ENCODE measurements at regions not wholly inside any gene's neighbourhood (a gene's known extent, or its start where the extent isn't known, plus 50 kb on each side); places are given as distances from the start of the nearest gene placed in this dataset.

DNA sequence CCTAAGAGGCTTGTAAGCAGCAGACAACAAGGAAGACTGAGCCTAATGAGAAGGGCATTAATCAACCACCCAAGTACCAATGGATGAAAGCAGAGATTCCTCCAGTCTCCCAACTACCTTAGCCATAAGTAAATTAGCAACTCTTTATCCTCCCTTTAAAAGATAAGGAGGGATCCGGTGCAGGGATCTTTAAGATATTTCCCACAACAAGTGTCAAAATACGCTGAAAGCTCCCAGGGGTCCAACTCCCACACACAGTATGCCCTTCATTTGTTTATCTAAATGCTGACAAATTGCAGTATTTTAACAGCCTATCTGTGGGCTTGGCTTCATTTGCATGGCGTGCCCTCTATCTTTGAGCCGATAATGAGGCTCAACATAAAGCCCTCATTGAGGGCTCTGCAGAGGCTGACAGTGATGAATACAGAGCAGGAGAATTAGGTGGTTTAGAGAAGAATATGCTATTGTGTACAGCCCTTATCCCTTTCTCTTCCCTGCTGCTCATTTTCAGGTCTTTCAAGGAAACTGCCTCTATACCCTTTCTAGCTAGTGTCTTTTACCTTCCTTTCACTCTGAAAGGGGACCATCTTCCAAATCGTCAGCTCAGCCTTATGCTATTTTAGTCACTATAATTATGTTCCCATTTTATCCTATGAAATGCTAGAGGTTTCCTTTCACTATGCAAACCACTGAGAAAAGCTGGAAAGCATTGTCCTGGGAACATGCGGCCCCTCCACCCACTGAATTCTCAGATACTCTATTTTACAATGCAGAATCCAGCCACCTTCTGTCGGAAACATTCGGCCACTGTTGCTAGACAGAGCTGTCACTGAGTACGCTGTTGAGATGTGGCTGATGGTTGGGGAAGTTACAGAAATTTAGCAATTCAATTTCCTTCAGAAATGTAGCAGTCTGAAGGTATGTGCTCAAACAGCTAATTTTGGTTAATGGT is 575.2 kb upstream of the JAG1 start:
- Histone ChIP-seq H3K36me3 (ENCODE audit: control insufficient read depth in 1 of 2, insufficient read depth in 2 of 2, low read depth in 1 of 2, low read length in 2 of 2) (no peaks in the 10 kb centered on the region), H3K23ac (ENCODE audit: low read length in 2 of 2) (no peak overlapping the region), H3K4me3 (ENCODE audit: insufficient read depth in 1 of 2, low read depth in 1 of 2, low read length in 2 of 2) (no peak overlapping the region), H3K18ac (ENCODE audit: low read depth in 1 of 2, low read length in 2 of 2) (no peak overlapping the region), H3K27ac (ENCODE audit: low read length, poor library complexity, severe bottlenecking) (no peak overlapping the region), H4K8ac (ENCODE audit: low read length) (no peak overlapping the region), H3K4ac (ENCODE audit: low read depth in 1 of 2, low read length in 2 of 2) (no peak overlapping the region), H2BK15ac (ENCODE audit: low read depth, poor library complexity, severe bottlenecking) (no peak overlapping the region), H2AK5ac (ENCODE audit: low read length, severe bottlenecking) (no peak overlapping the region), H3K4me2 (ENCODE audit: low read length, poor library complexity, severe bottlenecking) (no peak overlapping the region), H3K79me1 (replicated peaks; ENCODE audit: low read length, poor library complexity, severe bottlenecking) (no peaks in the 10 kb centered on the region), H2AFZ (ENCODE audit: low read depth, low read length) (no peak overlapping the region), H3K4me1 (ENCODE audit: control insufficient read depth, insufficient read depth, low read depth, low read length) (no peaks in the 10 kb centered on the region), H2BK5ac (ENCODE audit: low read depth, low read length, poor library complexity, severe bottlenecking) (no peak overlapping the region), H2BK12ac (ENCODE audit: low read length in 2 of 2) (no peak overlapping the region), H3K9me3 (ENCODE audit: control insufficient read depth, low read length) (peaks cover 2% of the 10 kb centered on the region), H2BK120ac (ENCODE audit: low read depth, low read length) (no peak overlapping the region), H3K27me3 (ENCODE audit: control insufficient read depth in 1 of 2, insufficient read depth in 1 of 2, low read length in 2 of 2) (peaks cover 0 to 34% of the 10 kb centered on the region in 2 experiments), H3K9ac (ENCODE audit: low read length) (no peak overlapping the region), H3K14ac (ENCODE audit: low read length in 2 of 2) (no peak overlapping the region), H4K91ac (ENCODE audit: low read length) (no peak overlapping the region)
- WGBS, result 38% methylated on average over 9 of the region's 9 CpGs
- no peak for DNase-seq

DNA sequence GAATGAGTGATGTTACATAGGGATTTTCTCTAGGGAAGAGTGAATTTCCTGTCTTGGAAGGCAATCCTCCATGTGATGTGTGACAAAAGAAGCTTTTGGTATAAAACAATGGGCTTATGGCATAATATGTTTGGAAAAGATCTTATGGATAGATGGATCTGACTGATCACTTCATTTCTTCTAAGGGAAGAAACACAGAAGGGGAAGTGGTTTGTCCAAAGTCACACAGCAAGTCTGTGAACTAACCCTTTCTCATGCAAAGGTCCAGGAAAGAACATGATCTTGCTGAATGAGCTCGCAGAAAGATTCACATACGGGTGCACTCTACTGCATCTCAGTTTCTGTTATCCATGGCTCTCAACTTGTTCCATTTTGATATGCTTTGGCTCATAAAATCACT is 575.9 kb upstream of the JAG1 start:
- no peaks in the 10 kb centered on the region for H3K4me1 ChIP-seq (ENCODE audit: control insufficient read depth, insufficient read depth, low read depth, low read length)
- no peak overlapping the region for H4K91ac ChIP-seq (ENCODE audit: low read length)
- H3K4ac ChIP-seq (ENCODE audit: low read depth in 1 of 2, low read length in 2 of 2), result no peak overlapping the region
- no peak overlapping the region for H3K14ac ChIP-seq (ENCODE audit: low read length in 2 of 2)
- peaks cover 9% of the 10 kb centered on the region for H3K9me3 ChIP-seq (ENCODE audit: control insufficient read depth, low read length)
- no peak overlapping the region for H3K4me2 ChIP-seq (ENCODE audit: low read length, poor library complexity, severe bottlenecking)
- H2AFZ ChIP-seq (ENCODE audit: low read depth, low read length), result no peak overlapping the region
- H3K79me1 ChIP-seq (replicated peaks; ENCODE audit: low read length, poor library complexity, severe bottlenecking), result no peaks in the 10 kb centered on the region
- WGBS, result 96% methylated on average over 2 of the region's 2 CpGs
- peaks cover 0 to 34% of the 10 kb centered on the region in 2 experiments for H3K27me3 ChIP-seq (ENCODE audit: control insufficient read depth in 1 of 2, insufficient read depth in 1 of 2, low read length in 2 of 2)
- no peak overlapping the region for H4K8ac ChIP-seq (ENCODE audit: low read length)
- H2AK5ac ChIP-seq (ENCODE audit: low read length, severe bottlenecking), result no peak overlapping the region
- H3K9ac ChIP-seq (ENCODE audit: low read length), result no peak overlapping the region
- H3K23ac ChIP-seq (ENCODE audit: low read length in 2 of 2), result no peak overlapping the region
- H3K18ac ChIP-seq (ENCODE audit: low read depth in 1 of 2, low read length in 2 of 2), result no peak overlapping the region
- DNase-seq, result no peak
- H3K36me3 ChIP-seq (ENCODE audit: control insufficient read depth in 1 of 2, insufficient read depth in 2 of 2, low read depth in 1 of 2, low read length in 2 of 2), result no peaks in the 10 kb centered on the region
- H3K27ac ChIP-seq (ENCODE audit: low read length, poor library complexity, severe bottlenecking), result no peak overlapping the region
- H2BK5ac ChIP-seq (ENCODE audit: low read depth, low read length, poor library complexity, severe bottlenecking), result no peak overlapping the region
- H2BK15ac ChIP-seq (ENCODE audit: low read depth, poor library complexity, severe bottlenecking), result no peak overlapping the region
- H2BK120ac ChIP-seq (ENCODE audit: low read depth, low read length), result no peak overlapping the region
- no peak overlapping the region for H3K4me3 ChIP-seq (ENCODE audit: insufficient read depth in 1 of 2, low read depth in 1 of 2, low read length in 2 of 2)
- no peak overlapping the region for H2BK12ac ChIP-seq (ENCODE audit: low read length in 2 of 2)

DNA sequence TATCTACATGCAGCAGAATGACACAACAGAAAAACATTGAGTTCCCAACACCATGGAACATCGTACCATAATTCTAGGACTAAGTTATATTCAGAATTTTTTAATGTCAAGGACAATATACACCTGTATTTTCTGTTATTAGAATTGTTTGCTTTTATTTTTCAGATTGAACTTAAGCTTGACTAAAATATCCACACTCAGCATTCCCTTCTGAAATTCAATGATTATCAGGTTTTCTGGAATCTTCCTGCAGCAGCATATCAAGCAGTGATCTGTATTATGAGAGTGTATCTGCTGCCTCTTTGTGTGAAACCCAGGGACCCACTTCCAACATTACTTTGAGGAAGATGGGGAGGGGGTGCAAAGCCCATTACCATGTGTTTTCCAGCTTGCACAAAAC is 578.6 kb upstream of the JAG1 start:
- no CpG with 5 or more reads among the region's 1 CpG for WGBS

DNA sequence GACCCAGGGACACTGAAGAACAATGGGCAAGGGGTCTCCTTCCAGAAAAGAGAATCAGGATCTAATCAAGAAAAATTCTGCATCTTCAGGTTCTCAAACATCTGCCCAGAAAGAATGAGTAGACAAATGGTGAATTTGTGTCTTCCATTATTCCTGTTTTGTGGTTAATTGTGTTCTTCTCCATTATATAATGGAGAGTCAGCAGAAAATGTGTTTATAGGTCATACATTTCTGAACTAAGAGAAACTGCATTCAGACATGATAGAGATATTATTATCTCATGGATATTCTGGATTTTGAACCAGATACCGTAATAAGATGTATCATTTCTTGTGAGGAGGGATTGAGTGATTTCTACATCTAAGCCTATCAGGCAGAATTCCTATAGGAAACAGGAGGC is 581.7 kb upstream of the JAG1 start:
- Histone ChIP-seq H3K9ac (ENCODE audit: low read length) (no peak overlapping the region), H3K4ac (ENCODE audit: low read depth in 1 of 2, low read length in 2 of 2) (no peak overlapping the region), H3K27ac (ENCODE audit: low read length, poor library complexity, severe bottlenecking) (no peak overlapping the region), H3K23ac (ENCODE audit: low read length in 2 of 2) (no peak overlapping the region), H3K4me1 (ENCODE audit: control insufficient read depth, insufficient read depth, low read depth, low read length) (no peaks in the 10 kb centered on the region), H2AK5ac (ENCODE audit: low read length, severe bottlenecking) (no peak overlapping the region), H3K4me2 (ENCODE audit: low read length, poor library complexity, severe bottlenecking) (no peak overlapping the region), H2BK12ac (ENCODE audit: low read length in 2 of 2) (no peak overlapping the region), H2BK15ac (ENCODE audit: low read depth, poor library complexity, severe bottlenecking) (no peak overlapping the region), H3K79me1 (replicated peaks; ENCODE audit: low read length, poor library complexity, severe bottlenecking) (no peaks in the 10 kb centered on the region), H3K4me3 (ENCODE audit: insufficient read depth in 1 of 2, low read depth in 1 of 2, low read length in 2 of 2) (no peak overlapping the region), H2AFZ (ENCODE audit: low read depth, low read length) (no peak overlapping the region), H3K27me3 (ENCODE audit: control insufficient read depth in 1 of 2, insufficient read depth in 1 of 2, low read length in 2 of 2) (no peaks in the 10 kb centered on the region), H2BK5ac (ENCODE audit: low read depth, low read length, poor library complexity, severe bottlenecking) (no peak overlapping the region), H3K18ac (ENCODE audit: low read depth in 1 of 2, low read length in 2 of 2) (no peak overlapping the region), H4K8ac (ENCODE audit: low read length) (no peak overlapping the region), H3K9me3 (ENCODE audit: control insufficient read depth, low read length) (peaks cover 28% of the 10 kb centered on the region), H2BK120ac (ENCODE audit: low read depth, low read length) (no peak overlapping the region), H3K14ac (ENCODE audit: low read length in 2 of 2) (no peak overlapping the region), H3K36me3 (ENCODE audit: control insufficient read depth in 1 of 2, insufficient read depth in 2 of 2, low read depth in 1 of 2, low read length in 2 of 2) (no peaks in the 10 kb centered on the region), H4K91ac (ENCODE audit: low read length) (no peak overlapping the region)
- DNase-seq, result no peak
- no CpG with 5 or more reads among the region's 1 CpG for WGBS

More for the DNA sequence above, 578.6 kb upstream of the JAG1 start:
- Histone ChIP-seq H3K79me1 (replicated peaks; ENCODE audit: low read length, poor library complexity, severe bottlenecking) (no peaks in the 10 kb centered on the region), H2BK12ac (ENCODE audit: low read length in 2 of 2) (no peak overlapping the region), H3K4me2 (ENCODE audit: low read length, poor library complexity, severe bottlenecking) (no peak overlapping the region), H3K23ac (ENCODE audit: low read length in 2 of 2) (no peak overlapping the region), H3K18ac (ENCODE audit: low read depth in 1 of 2, low read length in 2 of 2) (no peak overlapping the region), H2AFZ (ENCODE audit: low read depth, low read length) (no peak overlapping the region), H3K14ac (ENCODE audit: low read length in 2 of 2) (no peak overlapping the region), H3K9me3 (ENCODE audit: control insufficient read depth, low read length) (peaks cover 15% of the 10 kb centered on the region), H3K9ac (ENCODE audit: low read length) (no peak overlapping the region), H2BK120ac (ENCODE audit: low read depth, low read length) (no peak overlapping the region), H3K27ac (ENCODE audit: low read length, poor library complexity, severe bottlenecking) (no peak overlapping the region), H3K4me1 (ENCODE audit: control insufficient read depth, insufficient read depth, low read depth, low read length) (no peaks in the 10 kb centered on the region), H4K8ac (ENCODE audit: low read length) (no peak overlapping the region), H3K36me3 (ENCODE audit: control insufficient read depth in 1 of 2, insufficient read depth in 2 of 2, low read depth in 1 of 2, low read length in 2 of 2) (no peaks in the 10 kb centered on the region), H2BK15ac (ENCODE audit: low read depth, poor library complexity, severe bottlenecking) (no peak overlapping the region), H3K27me3 (ENCODE audit: control insufficient read depth in 1 of 2, insufficient read depth in 1 of 2, low read length in 2 of 2) (peaks cover 0 to 24% of the 10 kb centered on the region in 2 experiments), H2BK5ac (ENCODE audit: low read depth, low read length, poor library complexity, severe bottlenecking) (no peak overlapping the region), H3K4me3 (ENCODE audit: insufficient read depth in 1 of 2, low read depth in 1 of 2, low read length in 2 of 2) (no peak overlapping the region), H2AK5ac (ENCODE audit: low read length, severe bottlenecking) (no peak overlapping the region), H3K4ac (ENCODE audit: low read depth in 1 of 2, low read length in 2 of 2) (no peak overlapping the region), H4K91ac (ENCODE audit: low read length) (no peak overlapping the region)
- DNase-seq, result no peak

Data from mesenchymal stem cell (in vitro differentiated cells and primary cell).